Mucosa of stomach (tissue), 1 donor: ENCODE measurements at regions not wholly inside any gene's neighbourhood (a gene's known extent, or its start where the extent isn't known, plus 50 kb on each side); places are given as distances from the start of the nearest gene placed in this dataset.

ENCODE experiments used
- H3K27me3 ChIP-seq: one replicate; pipeline ENCODE4 v1.7.0; 2013; ENCODE audit warnings: mild to moderate bottlenecking, low read length; ENCODE audit not compliant: control insufficient read depth, insufficient read depth
- H3K36me3 ChIP-seq: one replicate; pipeline ENCODE4 v1.7.0; 2013; ENCODE audit warnings: low read length; ENCODE audit not compliant: control insufficient read depth, insufficient read depth
- H3K4me1 ChIP-seq: one replicate; pipeline ENCODE4 v1.7.0; 2013; ENCODE audit warnings: mild to moderate bottlenecking, low read length; ENCODE audit not compliant: control insufficient read depth, insufficient read depth
- H3K4me3 ChIP-seq: one replicate; pipeline ENCODE4 v1.7.0; 2013; ENCODE audit warnings: low read length
- H3K9ac ChIP-seq: one replicate; pipeline ENCODE4 v1.7.0; 2013; ENCODE audit warnings: mild to moderate bottlenecking, low read length, moderate library complexity
- H3K9me3 ChIP-seq: one replicate; pipeline ENCODE4 v1.7.0; 2013; ENCODE audit warnings: mild to moderate bottlenecking, low read length, moderate library complexity; ENCODE audit not compliant: control insufficient read depth
- donor health status: Pancreatic carcinoma.

DNA sequence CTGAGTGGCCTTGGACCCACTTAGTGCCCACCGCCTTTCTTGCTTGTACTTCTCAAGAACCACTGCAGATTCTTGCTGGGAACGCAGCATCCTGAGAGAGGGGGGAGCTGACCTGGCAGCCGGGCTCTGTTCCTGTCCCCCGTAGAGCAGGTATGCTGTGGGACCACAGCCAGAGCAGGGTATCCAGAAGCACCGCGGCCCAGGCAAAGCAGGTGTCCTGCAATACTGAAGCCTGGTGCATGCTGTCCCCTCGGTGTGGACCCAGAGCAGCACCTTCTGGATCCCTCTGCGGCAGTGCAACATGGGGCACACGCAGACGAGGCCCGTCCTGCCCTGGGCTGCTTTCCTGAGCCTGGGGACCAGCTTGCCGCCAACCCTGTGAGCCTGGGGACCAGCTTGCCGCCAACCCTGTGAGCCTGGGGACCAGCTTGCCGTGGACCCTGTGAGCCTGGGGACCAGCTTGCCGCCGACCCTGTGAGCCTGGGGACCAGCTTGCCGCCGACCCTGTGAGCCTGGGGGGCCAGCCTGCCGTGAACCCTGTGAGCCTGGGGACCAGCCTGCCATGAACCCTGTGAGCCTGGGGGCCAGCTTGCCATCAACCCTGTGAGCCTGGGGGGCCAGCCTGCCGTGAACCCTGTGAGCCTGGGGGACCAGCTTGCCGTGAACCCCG lies 60.9 kb upstream of the ADGRA1 start:
- H3K4me1 ChIP-seq, result peaks cover 9% of the 10 kb centered on the region
- H3K27me3 ChIP-seq, result peaks cover 58% of the 10 kb centered on the region
- H3K9me3 ChIP-seq, result no peaks in the 10 kb centered on the region
- no peak overlapping the region for H3K4me3 ChIP-seq
- no peak overlapping the region for H3K9ac ChIP-seq
- no peaks in the 10 kb centered on the region for H3K36me3 ChIP-seq

GRCh38 chr10:133026171-133026570 lies 61.6 kb upstream of the ADGRA1 start:
- no peaks in the 10 kb centered on the region for H3K9me3 ChIP-seq
- H3K27me3 ChIP-seq, result peaks cover 58% of the 10 kb centered on the region
- no peaks in the 10 kb centered on the region for H3K36me3 ChIP-seq
- H3K4me3 ChIP-seq, result no peak overlapping the region
- no peak overlapping the region for H3K9ac ChIP-seq
- H3K4me1 ChIP-seq, result peaks cover 9% of the 10 kb centered on the region

GRCh38 chr10:133025558-133026090 lies 62.1 kb upstream of the ADGRA1 start:
- no peak overlapping the region for H3K9ac ChIP-seq
- H3K4me3 ChIP-seq, result no peak overlapping the region
- H3K27me3 ChIP-seq, result peaks cover 54% of the 10 kb centered on the region
- no peaks in the 10 kb centered on the region for H3K36me3 ChIP-seq
- H3K4me1 ChIP-seq, result peaks cover 9% of the 10 kb centered on the region
- no peaks in the 10 kb centered on the region for H3K9me3 ChIP-seq

GRCh38 chr10:133024704-133025557 lies 62.8 kb upstream of the ADGRA1 start:
- Histone ChIP-seq H3K4me1 (peaks cover 9% of the 10 kb centered on the region), H3K36me3 (no peaks in the 10 kb centered on the region), H3K4me3 (no peak overlapping the region), H3K9ac (no peak overlapping the region), H3K9me3 (no peaks in the 10 kb centered on the region), H3K27me3 (peaks cover 52% of the 10 kb centered on the region)

GRCh38 chr10:133023216-133023843 lies 64.4 kb upstream of the ADGRA1 start:
- H3K9ac ChIP-seq, result no peak overlapping the region
- no peaks in the 10 kb centered on the region for H3K9me3 ChIP-seq
- peaks cover 44% of the 10 kb centered on the region for H3K27me3 ChIP-seq
- no peak overlapping the region for H3K4me3 ChIP-seq
- H3K36me3 ChIP-seq, result no peaks in the 10 kb centered on the region
- peaks cover 9% of the 10 kb centered on the region for H3K4me1 ChIP-seq

- Histone ChIP-seq H3K36me3 (no peaks in the 10 kb centered on the region), H3K9me3 (no peaks in the 10 kb centered on the region), H3K4me1 (peaks cover 9% of the 10 kb centered on the region), H3K9ac (no peak overlapping the region), H3K4me3 (no peak overlapping the region), H3K27me3 (peaks cover 43% of the 10 kb centered on the region)
Observed at GRCh38 chr10:133022776-133023100, 65.0 kb upstream of the ADGRA1 start.

GRCh38 chr10:133021963-133022775 lies 65.6 kb upstream of the ADGRA1 start:
- Histone ChIP-seq H3K9me3 (no peaks in the 10 kb centered on the region), H3K4me3 (no peak overlapping the region), H3K27me3 (peaks cover 37% of the 10 kb centered on the region), H3K36me3 (no peaks in the 10 kb centered on the region), H3K9ac (no peak overlapping the region), H3K4me1 (peaks cover 9% of the 10 kb centered on the region)

DNA sequence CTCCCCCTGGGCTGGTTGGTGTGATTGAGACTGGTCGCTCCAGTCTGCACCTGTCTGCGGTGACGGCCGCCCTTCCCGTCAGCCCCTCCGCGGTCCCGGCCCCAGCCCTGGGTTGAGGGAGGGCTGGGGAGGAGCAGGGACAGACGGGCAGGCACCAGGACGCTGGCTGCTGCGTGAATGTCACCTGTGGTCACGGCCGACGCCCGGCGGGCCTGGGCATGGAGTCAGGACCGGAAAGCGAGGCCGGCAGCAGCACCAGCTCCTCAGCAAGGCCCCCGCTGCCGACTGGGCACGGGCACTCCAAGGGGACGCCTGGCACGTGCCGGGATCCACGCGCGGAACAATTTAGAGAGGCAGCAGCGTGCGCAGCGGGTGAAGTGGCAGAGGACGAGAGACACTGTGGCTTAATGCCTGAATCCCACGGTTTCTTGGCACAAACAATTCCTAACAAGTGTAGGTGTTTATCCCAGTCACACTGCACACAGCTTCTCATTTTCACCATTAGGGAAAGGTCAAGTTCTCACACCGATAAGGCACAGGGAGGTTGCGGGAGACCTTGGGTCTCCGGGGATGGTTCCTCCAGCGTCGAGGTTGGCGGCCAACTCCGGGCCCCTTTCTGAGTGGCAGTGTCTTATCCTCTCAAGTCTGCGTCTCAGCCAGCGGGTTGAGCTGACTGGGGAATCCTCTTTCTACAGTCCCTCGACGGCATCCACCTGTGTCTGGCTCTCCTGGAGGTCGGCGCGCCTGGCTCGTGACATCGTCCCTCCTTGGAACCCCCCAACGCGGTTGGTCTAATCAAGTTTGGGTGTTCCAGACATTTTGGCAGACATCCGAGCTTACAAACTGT lies 66.4 kb upstream of the ADGRA1 start:
- no peaks in the 10 kb centered on the region for H3K36me3 ChIP-seq
- H3K4me3 ChIP-seq, result no peak overlapping the region
- no peaks in the 10 kb centered on the region for H3K9me3 ChIP-seq
- H3K9ac ChIP-seq, result no peak overlapping the region
- peaks cover 9% of the 10 kb centered on the region for H3K4me1 ChIP-seq
- H3K27me3 ChIP-seq, result peaks cover 34% of the 10 kb centered on the region

DNA sequence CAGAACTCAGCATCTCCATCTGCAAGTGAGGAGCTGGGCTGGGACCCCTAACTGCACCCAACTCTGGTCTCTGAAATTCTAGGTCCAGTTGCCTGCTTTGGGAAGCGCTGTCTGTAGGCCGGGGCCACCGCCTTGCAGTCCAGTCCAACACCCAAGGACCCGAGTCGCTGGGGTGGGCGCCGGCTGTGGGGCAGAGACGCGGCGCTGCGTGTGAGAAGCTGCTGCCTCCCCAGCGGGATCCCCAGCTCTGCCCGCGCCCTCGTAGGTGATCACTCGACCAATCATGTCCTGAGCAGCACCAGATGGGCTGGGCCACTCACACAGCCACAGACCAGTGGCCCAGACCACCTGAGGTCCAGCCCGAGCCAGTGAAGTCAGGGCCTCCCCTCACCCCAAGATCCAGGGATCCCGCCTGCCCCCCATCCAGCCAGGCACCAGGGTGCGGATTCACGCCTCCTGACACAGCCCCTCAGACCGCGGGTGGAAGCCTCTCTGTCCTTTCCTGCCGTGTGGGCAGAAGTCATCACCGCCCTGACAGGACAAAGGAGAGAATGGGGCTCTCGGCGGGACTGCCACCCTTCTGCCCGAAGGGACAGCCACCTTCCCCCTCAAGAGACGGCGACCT lies 67.4 kb upstream of the ADGRA1 start:
- Histone ChIP-seq H3K4me3 (no peak overlapping the region), H3K27me3 (peaks cover 25% of the 10 kb centered on the region), H3K9ac (no peak overlapping the region), H3K36me3 (no peaks in the 10 kb centered on the region), H3K9me3 (no peaks in the 10 kb centered on the region), H3K4me1 (peaks cover 9% of the 10 kb centered on the region)

GRCh38 chr10:133019651-133020050 lies 68.1 kb upstream of the ADGRA1 start:
- no peak overlapping the region for H3K9ac ChIP-seq
- H3K4me1 ChIP-seq, result peaks cover 9% of the 10 kb centered on the region
- no peaks in the 10 kb centered on the region for H3K9me3 ChIP-seq
- H3K36me3 ChIP-seq, result no peaks in the 10 kb centered on the region
- no peak overlapping the region for H3K4me3 ChIP-seq
- peaks cover 19% of the 10 kb centered on the region for H3K27me3 ChIP-seq

DNA sequence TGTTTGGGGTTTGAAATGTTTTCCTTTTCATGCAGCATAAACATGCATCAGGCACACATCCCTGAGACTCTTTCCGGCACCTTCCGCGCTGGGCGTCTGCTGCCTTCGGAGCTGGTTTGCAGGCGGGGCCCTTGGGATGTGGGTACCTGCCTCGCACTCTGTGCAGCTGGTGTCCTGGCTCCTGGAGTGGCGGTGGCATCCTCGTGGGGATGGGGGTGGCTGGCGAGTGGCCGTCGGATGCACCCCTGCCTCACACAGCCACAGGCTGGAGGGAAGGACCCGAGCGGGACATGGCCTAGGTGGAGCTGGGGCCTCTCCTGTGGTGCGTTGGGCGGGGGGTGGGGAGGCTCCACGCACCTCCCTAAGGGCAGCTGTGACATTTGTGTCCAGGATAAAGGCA lies 68.5 kb upstream of the ADGRA1 start:
- H3K36me3 ChIP-seq, result no peaks in the 10 kb centered on the region
- H3K27me3 ChIP-seq, result peaks cover 14% of the 10 kb centered on the region
- no peak overlapping the region for H3K9ac ChIP-seq
- peaks cover 9% of the 10 kb centered on the region for H3K4me1 ChIP-seq
- H3K4me3 ChIP-seq, result no peak overlapping the region
- H3K9me3 ChIP-seq, result no peaks in the 10 kb centered on the region
